ENCODE measurements at regions not wholly inside any gene's neighbourhood (a gene's known extent, or its start where the extent isn't known, plus 50 kb on each side); places are given as distances from the start of the nearest gene placed in this dataset.

GRCh38 chr5:149432911-149433401 lies 53.9 kb upstream of the IL17B start:
- Mint-ChIP-seq H3K27ac (no peak overlapping the region), H3K4me1 (no peaks in the 10 kb centered on the region), H3K9me3 (no peaks in the 10 kb centered on the region), H3K4me3 (no peak overlapping the region), H3K27me3 (peaks cover 11% of the 10 kb centered on the region), H3K36me3 (ENCODE audit: low read depth) (no peaks in the 10 kb centered on the region)
- intact Hi-C loops (cut with micrococcal nuclease): no loop called here
- TF ChIP-seq, protein P1, sequence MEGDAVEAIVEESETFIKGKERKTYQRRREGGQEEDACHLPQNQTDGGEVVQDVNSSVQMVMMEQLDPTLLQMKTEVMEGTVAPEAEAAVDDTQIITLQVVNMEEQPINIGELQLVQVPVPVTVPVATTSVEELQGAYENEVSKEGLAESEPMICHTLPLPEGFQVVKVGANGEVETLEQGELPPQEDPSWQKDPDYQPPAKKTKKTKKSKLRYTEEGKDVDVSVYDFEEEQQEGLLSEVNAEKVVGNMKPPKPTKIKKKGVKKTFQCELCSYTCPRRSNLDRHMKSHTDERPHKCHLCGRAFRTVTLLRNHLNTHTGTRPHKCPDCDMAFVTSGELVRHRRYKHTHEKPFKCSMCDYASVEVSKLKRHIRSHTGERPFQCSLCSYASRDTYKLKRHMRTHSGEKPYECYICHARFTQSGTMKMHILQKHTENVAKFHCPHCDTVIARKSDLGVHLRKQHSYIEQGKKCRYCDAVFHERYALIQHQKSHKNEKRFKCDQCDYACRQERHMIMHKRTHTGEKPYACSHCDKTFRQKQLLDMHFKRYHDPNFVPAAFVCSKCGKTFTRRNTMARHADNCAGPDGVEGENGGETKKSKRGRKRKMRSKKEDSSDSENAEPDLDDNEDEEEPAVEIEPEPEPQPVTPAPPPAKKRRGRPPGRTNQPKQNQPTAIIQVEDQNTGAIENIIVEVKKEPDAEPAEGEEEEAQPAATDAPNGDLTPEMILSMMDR (IDR thresholded peaks at IDR 0.05): no peak
- ATAC-seq (ENCODE audit: low read depth) (no peak), DNase-seq (no peak)
- CTCF ChIA-PET: interaction anchor here (1.0 kb wide), 1 partner anchor 10 kb away, joined by 3 read pairs; no protein-coding TSS in a partner anchor
- POLR2A ChIA-PET: no interaction called here

DNA sequence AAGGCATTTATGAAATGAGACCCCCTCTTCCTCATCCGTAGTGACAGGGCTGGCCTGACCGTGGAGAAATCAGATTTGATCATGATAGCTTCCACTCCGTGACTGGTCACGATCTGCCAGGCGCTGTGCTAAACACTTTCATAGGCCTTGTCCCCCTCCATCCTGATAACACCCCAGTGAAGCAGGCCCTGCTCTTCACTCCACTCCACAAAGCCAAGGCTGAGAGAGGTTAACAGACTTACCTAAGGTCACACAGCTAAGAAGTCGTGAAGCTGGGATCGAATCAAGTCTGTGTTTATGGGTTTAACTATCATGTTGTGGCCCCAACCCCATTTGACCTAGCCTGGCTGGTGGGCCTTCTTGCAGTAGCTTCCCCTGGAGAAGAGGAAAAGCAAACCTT lies 53.3 kb upstream of the IL17B start:
- Mint-ChIP-seq H3K4me3 (no peak overlapping the region), H3K9me3 (no peaks in the 10 kb centered on the region), H3K27me3 (peaks cover 9% of the 10 kb centered on the region), H3K4me1 (no peaks in the 10 kb centered on the region), H3K27ac (no peak overlapping the region), H3K36me3 (ENCODE audit: low read depth) (no peaks in the 10 kb centered on the region)
- ATAC-seq (ENCODE audit: low read depth): no peak
- TF ChIP-seq, protein P1 (IDR thresholded peaks at IDR 0.05): no peak
- ChIA-PET CTCF (interaction anchor here (1.0 kb wide), 1 partner anchor 11 kb away, joined by 3 read pairs; no protein-coding TSS in a partner anchor), POLR2A (interaction anchor here (0.6 kb wide), 1 partner anchor 157 kb away, joined by 4 read pairs; no protein-coding TSS in a partner anchor)
- intact Hi-C loops (cut with micrococcal nuclease): no loop called here
- no peak for DNase-seq

DNA sequence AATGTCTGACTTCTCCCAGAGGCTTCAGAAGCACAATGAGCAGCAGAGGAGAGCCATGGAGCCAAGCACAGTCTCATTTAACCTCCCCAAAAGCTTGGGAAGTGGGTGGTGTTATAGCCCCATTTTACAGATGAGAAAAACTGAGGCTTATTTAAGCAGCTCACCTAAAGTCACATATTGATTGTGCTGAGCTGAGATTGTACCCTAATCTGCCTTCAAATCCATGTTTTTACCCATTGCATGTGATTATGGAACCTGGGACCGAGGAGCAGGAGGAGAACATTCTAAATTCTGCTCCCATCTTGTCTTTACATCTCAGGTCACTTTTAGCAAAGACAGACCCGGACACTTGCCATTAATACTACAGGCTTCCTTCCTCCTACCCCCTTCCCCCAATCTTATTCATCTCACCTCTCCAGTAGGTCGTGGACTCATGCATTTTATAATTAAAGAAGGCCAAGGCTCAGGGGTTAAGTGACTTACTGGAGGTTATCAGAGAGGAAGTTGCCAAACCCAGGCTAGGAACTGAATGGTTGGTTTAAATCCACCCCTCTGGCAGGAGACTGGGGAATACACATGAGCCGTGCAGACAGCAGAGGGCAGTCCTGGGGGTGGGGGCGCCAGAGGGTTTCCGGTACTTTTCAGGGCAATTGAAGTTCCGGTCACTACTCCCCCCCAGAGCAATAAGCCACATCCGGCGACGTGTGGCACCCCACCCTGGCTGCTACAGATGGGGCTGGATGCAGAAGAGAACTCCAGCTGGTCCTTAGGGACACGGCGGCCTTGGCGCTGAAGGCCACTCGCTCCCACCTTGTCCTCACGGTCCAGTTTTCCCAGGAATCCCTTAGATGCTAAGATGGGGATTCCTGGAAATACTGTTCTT lies 51.0 kb upstream of the IL17B start:
- TF ChIP-seq, protein P1 (IDR thresholded peaks at IDR 0.05): no peak
- intact Hi-C loops (cut with micrococcal nuclease): loop anchor here (5.0 kb wide), 1 partner anchor 48 kb away; no protein-coding TSS in a partner anchor
- ChIA-PET CTCF (no interaction called here), POLR2A (no interaction called here)
- H3K27ac Mint-ChIP-seq: no peak overlapping the region
- H3K27me3 Mint-ChIP-seq: peaks cover 11% of the 10 kb centered on the region
- DNase-seq (no peak), ATAC-seq (ENCODE audit: low read depth) (no peak)
- no peaks in the 10 kb centered on the region for H3K4me1 Mint-ChIP-seq
- H3K4me3 Mint-ChIP-seq: no peak overlapping the region
- no peaks in the 10 kb centered on the region for H3K36me3 Mint-ChIP-seq (ENCODE audit: low read depth)
- H3K9me3 Mint-ChIP-seq: no peaks in the 10 kb centered on the region
